Erythroblast (primary cell): ENCODE measurements at regions not wholly inside any gene's neighbourhood (a gene's known extent, or its start where the extent isn't known, plus 50 kb on each side); places are given as distances from the start of the nearest gene placed in this dataset.

Experiments used
- GATA1 ChIP-seq: IDR thresholded peaks from 2 replicates; pipeline ENCODE4 v1.6.1; 2011; ENCODE audit warnings: low read depth, mild to moderate bottlenecking, control low read depth, low read length, moderate library complexity
- POLR2A ChIP-seq: IDR thresholded peaks from 2 replicates; pipeline ENCODE4 v1.6.1; 2011; ENCODE audit warnings: mild to moderate bottlenecking, low read length

DNA sequence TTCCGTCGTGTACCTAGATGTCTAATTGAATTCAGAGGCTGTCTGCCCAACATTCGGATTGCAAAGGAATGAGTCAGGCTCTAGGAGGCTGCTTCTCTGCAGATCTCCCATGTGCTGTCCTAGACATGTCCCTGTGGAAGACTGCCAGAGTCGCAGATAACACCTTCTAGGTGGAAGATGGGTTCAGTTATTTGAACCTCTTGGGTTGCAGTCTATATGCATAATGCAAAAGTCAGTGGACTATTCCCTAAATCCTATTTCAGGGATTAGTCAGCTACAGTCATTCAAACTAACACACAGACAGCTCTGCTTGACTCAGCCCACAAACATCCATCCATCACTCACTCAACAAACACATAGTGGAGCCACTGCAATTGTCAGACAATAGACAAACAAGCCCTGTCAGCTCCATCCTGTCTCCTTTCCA lies 300.0 kb upstream of the CTNNB1 start:
- no peak for TF ChIP-seq POLR2A
- TF ChIP-seq GATA1: no peak
